NCI-H446 (cell line): ENCODE measurements at regions not wholly inside any gene's neighbourhood (a gene's known extent, or its start where the extent isn't known, plus 50 kb on each side); places are given as distances from the start of the nearest gene placed in this dataset.
"Not testable (repeated sequence)": the region's sequence is repeated elsewhere in the genome, so short reads cannot be mapped to it uniquely, and the experiment has no call there.

Experiments used
- DNase-seq, 2 experiments: peaks; one replicate each; lab custom pipeline; 2025; lab: John Stamatoyannopoulos, UW

- no peak for DNase-seq
Observed at GRCh38 chr12:74595696-74596095, 58.1 kb downstream of the ATXN7L3B start.

GRCh38 chr12:74598819-74599218 is 61.2 kb downstream of the ATXN7L3B start:
- DNase-seq, result no peak

GRCh38 chr12:74599932-74600331 is 62.3 kb downstream of the ATXN7L3B start:
- DNase-seq, result no peak

GRCh38 chr12:74600817-74601216 is 63.2 kb downstream of the ATXN7L3B start:
- not testable (repeated sequence) for DNase-seq

- DNase-seq, result no peak
Observed at GRCh38 chr12:74602881-74603672, 65.4 kb downstream of the ATXN7L3B start.

GRCh38 chr12:74608231-74608775 is 70.7 kb downstream of the ATXN7L3B start:
- peak in 1 of 2 experiments; percentile 13 for DNase-seq

GRCh38 chr12:74610711-74611110 is 73.1 kb downstream of the ATXN7L3B start:
- DNase-seq, result no peak

GRCh38 chr12:74614426-74614825 is 76.8 kb downstream of the ATXN7L3B start:
- DNase-seq, result no peak

- no peak for DNase-seq
Observed at GRCh38 chr12:74619084-74619483, 81.4 kb downstream of the ATXN7L3B start.

- DNase-seq, result no peak
Observed at GRCh38 chr12:74619884-74620283, 82.2 kb downstream of the ATXN7L3B start.

GRCh38 chr12:74620921-74621320 is 83.3 kb downstream of the ATXN7L3B start:
- no peak for DNase-seq

GRCh38 chr12:74624201-74624600 is 86.6 kb downstream of the ATXN7L3B start:
- DNase-seq, result no peak

GRCh38 chr12:74626397-74626796 is 88.8 kb downstream of the ATXN7L3B start:
- no peak for DNase-seq

- DNase-seq, result no peak
Observed at GRCh38 chr12:74641262-74641661, 103.6 kb downstream of the ATXN7L3B start.

GRCh38 chr12:74641694-74642093 is 104.1 kb downstream of the ATXN7L3B start:
- no peak for DNase-seq

- no peak for DNase-seq
Observed at GRCh38 chr12:74644681-74645080, 107.0 kb downstream of the ATXN7L3B start.

- DNase-seq, result peak; percentile 14 to 38
Observed at GRCh38 chr12:74646831-74647230, 109.2 kb downstream of the ATXN7L3B start.

GRCh38 chr12:74647256-74647655 is 109.6 kb downstream of the ATXN7L3B start:
- DNase-seq, result no peak

GRCh38 chr12:74656251-74656650 is 118.6 kb downstream of the ATXN7L3B start:
- no peak for DNase-seq

- DNase-seq, result no peak
Observed at GRCh38 chr12:74660442-74660841, 122.8 kb downstream of the ATXN7L3B start.

- no peak for DNase-seq
Observed at GRCh38 chr12:74663958-74664357, 126.3 kb downstream of the ATXN7L3B start.

- DNase-seq, result no peak
Observed at GRCh38 chr12:74665690-74666089, 128.1 kb downstream of the ATXN7L3B start.

- DNase-seq, result no peak
Observed at GRCh38 chr12:74671421-74671820, 133.8 kb downstream of the ATXN7L3B start.

GRCh38 chr12:74676955-74677354 is 139.3 kb downstream of the ATXN7L3B start:
- not testable (repeated sequence) for DNase-seq
